SK-N-SH treated with all-trans-retinoic acid at 6 μM for 48 hours (cell line): ENCODE measurements at regions not wholly inside any gene's neighbourhood (a gene's known extent, or its start where the extent isn't known, plus 50 kb on each side); places are given as distances from the start of the nearest gene placed in this dataset.

Experiments used
- ATAC-seq: fragments of 200-7000 bp; cut with Tn5 transposase; 3 replicates; pipeline ENCODE4 v1.9.1; 2020; ENCODE audit warnings: mild to moderate bottlenecking, moderate library complexity
- ARNTL ChIP-seq: fragments of 450-650 bp; formaldehyde crosslinking; IDR thresholded peaks from 2 replicates; pipeline ENCODE4 v1.5.0; 2020; ENCODE audit warnings: low read depth, mild to moderate bottlenecking, moderate library complexity, borderline replicate concordance
- BACH2 ChIP-seq: fragments of 250-450 bp; sonication (Bioruptor Pico); IDR thresholded peaks from 2 replicates; pipeline ENCODE4 v1.9.0; 2021; ENCODE audit warnings: mild to moderate bottlenecking, borderline replicate concordance
- CREB5 ChIP-seq: fragments of 250-450 bp; sonication (Bioruptor Pico); IDR thresholded peaks from 2 replicates; pipeline ENCODE4 v1.5.1; 2020; ENCODE audit warnings: low read depth, mild to moderate bottlenecking, moderate library complexity
- CSDC2 ChIP-seq: fragments of 250-450 bp; sonication (Bioruptor Pico); IDR thresholded peaks from 2 replicates; pipeline ENCODE4 v1.5.0; 2020; ENCODE audit warnings: mild to moderate bottlenecking, moderate library complexity
- ESRRG ChIP-seq: fragments of 250-450 bp; sonication (Bioruptor Pico); IDR thresholded peaks from 2 replicates; pipeline ENCODE4 v1.6.1; 2021; ENCODE audit warnings: mild to moderate bottlenecking
- ISL1 ChIP-seq: fragments of 250-450 bp; sonication (Bioruptor Pico); IDR thresholded peaks from 2 replicates; pipeline ENCODE4 v2.1.2; 2022; ENCODE audit warnings: mild to moderate bottlenecking, moderate library complexity
- OSR1 ChIP-seq: fragments of 250-450 bp; sonication (Bioruptor Pico); IDR thresholded peaks from 2 replicates; pipeline ENCODE4 v1.8.0; 2022; ENCODE audit warnings: moderate library complexity, mild to moderate bottlenecking, inconsistent platforms
- PATZ1 ChIP-seq: fragments of 250-450 bp; sonication (Bioruptor Pico); IDR thresholded peaks from 2 replicates; pipeline ENCODE4 v1.8.0; 2020; ENCODE audit warnings: mild to moderate bottlenecking, moderate library complexity, borderline replicate concordance
- POU6F1 ChIP-seq: fragments of 250-450 bp; sonication (Bioruptor Pico); IDR thresholded peaks from 2 replicates; pipeline ENCODE4 v1.8.0; 2021; ENCODE audit warnings: low read depth, mild to moderate bottlenecking, moderate library complexity, borderline replicate concordance
- PPARA ChIP-seq: fragments of 250-450 bp; sonication (Bioruptor Pico); IDR thresholded peaks from 2 replicates; pipeline ENCODE4 v1.5.0; 2020; ENCODE audit warnings: mild to moderate bottlenecking, borderline replicate concordance
- RARB ChIP-seq: fragments of 250-450 bp; sonication (Bioruptor Pico); IDR thresholded peaks from 2 replicates; pipeline ENCODE4 v1.8.0; 2021; ENCODE audit warnings: mild to moderate bottlenecking, moderate library complexity
- SNAI2 ChIP-seq: fragments of 250-450 bp; sonication (Bioruptor Pico); IDR thresholded peaks from 2 replicates; pipeline ENCODE4 v1.5.0; 2020; ENCODE audit warnings: mild to moderate bottlenecking, moderate library complexity
- TCF4 ChIP-seq: fragments of 250-450 bp; sonication (Bioruptor Pico); IDR thresholded peaks from 2 replicates; pipeline ENCODE4 v1.8.0; 2021; ENCODE audit warnings: mild to moderate bottlenecking, moderate library complexity, borderline replicate concordance
- TOX ChIP-seq: fragments of 250-450 bp; sonication (Bioruptor Pico); IDR thresholded peaks from 2 replicates; pipeline ENCODE4 v1.8.0; 2021; ENCODE audit warnings: mild to moderate bottlenecking, moderate library complexity, borderline replicate concordance
- TSHZ2 ChIP-seq: fragments of 250-450 bp; sonication (Bioruptor Pico); IDR thresholded peaks from 2 replicates; pipeline ENCODE4 v1.5.0; 2020; ENCODE audit warnings: mild to moderate bottlenecking, moderate library complexity
- ZC3H10 ChIP-seq: fragments of 250-450 bp; sonication (Bioruptor Pico); IDR thresholded peaks from 2 replicates; pipeline ENCODE4 v1.5.1; 2021; ENCODE audit warnings: mild to moderate bottlenecking, moderate library complexity
- ZFP3 ChIP-seq: fragments of 250-450 bp; sonication (Bioruptor Pico); IDR thresholded peaks from 2 replicates; pipeline ENCODE4 v1.5.0; 2020; ENCODE audit warnings: mild to moderate bottlenecking, moderate library complexity
- ZFP30 ChIP-seq: fragments of 450-650 bp; formaldehyde crosslinking; IDR thresholded peaks from 2 replicates; pipeline ENCODE4 v1.5.0; 2022; ENCODE audit warnings: mild to moderate bottlenecking, moderate library complexity
- ZNF565 ChIP-seq: fragments of 450-650 bp; formaldehyde crosslinking; conservative IDR thresholded peaks from 2 replicates; pipeline ENCODE4 v1.5.0; 2020; ENCODE audit warnings: low read depth, mild to moderate bottlenecking, moderate library complexity
- ZNF70 ChIP-seq: fragments of 450-650 bp; formaldehyde crosslinking; IDR thresholded peaks from 2 replicates; pipeline ENCODE4 v1.5.0; 2020; ENCODE audit warnings: mild to moderate bottlenecking, moderate library complexity

- TF ChIP-seq POU6F1 (CRISPR knock-in tag) (no peak), ZNF565 (CRISPR knock-in tag) (no peak), ISL1 (CRISPR knock-in tag) (no peak), CREB5 (CRISPR knock-in tag) (no peak), BACH2 (CRISPR knock-in tag) (no peak), ZFP3 (CRISPR knock-in tag) (no peak), ZC3H10 (CRISPR knock-in tag) (no peak), ZNF70 (CRISPR knock-in tag) (no peak), ARNTL (CRISPR knock-in tag) (no peak), RARB (CRISPR knock-in tag) (no peak), PPARA (CRISPR knock-in tag) (no peak), TOX (CRISPR knock-in tag) (no peak), PATZ1 (CRISPR knock-in tag) (no peak), OSR1 (CRISPR knock-in tag) (no peak), TCF4 (CRISPR knock-in tag) (no peak), SNAI2 (CRISPR knock-in tag) (no peak), TSHZ2 (no peak), CSDC2 (CRISPR knock-in tag) (no peak), ZFP30 (CRISPR knock-in tag) (no peak)
- ATAC-seq: no peak
Measured at GRCh38 chr2:60628615-60629304, 75.3 kb upstream of the BCL11A start.

GRCh38 chr2:60629305-60629662, 75.8 kb upstream of the BCL11A start:
- no peak for ATAC-seq
- no peak for TF ChIP-seq ZFP3 (CRISPR knock-in tag)

- no peak for ATAC-seq
- TF ChIP-seq ZFP3 (CRISPR knock-in tag) (no peak), SNAI2 (CRISPR knock-in tag) (no peak), ISL1 (CRISPR knock-in tag) (no peak), OSR1 (CRISPR knock-in tag) (no peak), CREB5 (CRISPR knock-in tag) (no peak), PATZ1 (CRISPR knock-in tag) (no peak), ZC3H10 (CRISPR knock-in tag) (no peak), ESRRG (CRISPR knock-in tag) (no peak), ZNF70 (CRISPR knock-in tag) (no peak), TSHZ2 (no peak), BACH2 (CRISPR knock-in tag) (no peak), POU6F1 (CRISPR knock-in tag) (no peak)
Measured at GRCh38 chr2:60629801-60630385, 76.4 kb upstream of the BCL11A start.
